HCT116 (cell line): ENCODE measurements at regions not wholly inside any gene's neighbourhood (a gene's known extent, or its start where the extent isn't known, plus 50 kb on each side); places are given as distances from the start of the nearest gene placed in this dataset.

Source experiments
- CEBPB ChIP-seq: IDR thresholded peaks from 2 replicates; pipeline ENCODE4 v1.6.1; 2012; ENCODE audit warnings: low read depth
- EZH2 ChIP-seq: fragments of 200-600 bp; sonication (generic); IDR thresholded peaks from 2 replicates; pipeline ENCODE4 v1.6.1; 2017; ENCODE audit warnings: antibody characterized with exemption, mixed run types
- EZH2phosphoT487 ChIP-seq: fragments of 200-600 bp; IDR thresholded peaks from 2 replicates; pipeline ENCODE4 v1.6.1; 2018; ENCODE audit warnings: antibody characterized with exemption, borderline replicate concordance
- POLR2A ChIP-seq: IDR thresholded peaks from 2 replicates; pipeline ENCODE4 v1.7.0; 2011; ENCODE audit warnings: borderline replicate concordance; ENCODE audit not compliant: insufficient read depth, insufficient read length; ENCODE audit errors: extremely low read depth
- POLR2AphosphoS5 ChIP-seq: IDR thresholded peaks from 2 replicates; pipeline ENCODE4 v1.6.1; 2011; ENCODE audit warnings: mild to moderate bottlenecking, low read depth, low read length, moderate library complexity
- RAD21 ChIP-seq: IDR thresholded peaks from 2 replicates; pipeline ENCODE4 v1.6.1; 2012; ENCODE audit warnings: low read depth, mild to moderate bottlenecking
- ZNF274 ChIP-seq: fragments of 200-500 bp; sonication (Bioruptor generic); IDR thresholded peaks from 2 replicates; pipeline ENCODE4 v1.6.1; 2014; ENCODE audit warnings: mild to moderate bottlenecking, low read depth, low read length, inconsistent platforms
- TF ChIP-seq, protein P1 (sequence below), 3 experiments: fragments of 200-600 bp in 1 of 3; sonication (generic) in 1 of 3; IDR thresholded peaks in 2 of 3; conservative IDR thresholded peaks in 1 of 3; 2 replicates each; pipeline ENCODE4 v1.5.1; 2012 to 2017; ENCODE audit warnings: low read depth in 2 of 3, low read length in 2 of 3, antibody characterized with exemption in 1 of 3, borderline replicate concordance in 1 of 3, control low read depth in 1 of 3, mild to moderate bottlenecking in 1 of 3, mixed read lengths in 1 of 3, mixed run types in 1 of 3, moderate library complexity in 1 of 3; ENCODE audit not compliant: insufficient read depth in 1 of 3

DNA sequence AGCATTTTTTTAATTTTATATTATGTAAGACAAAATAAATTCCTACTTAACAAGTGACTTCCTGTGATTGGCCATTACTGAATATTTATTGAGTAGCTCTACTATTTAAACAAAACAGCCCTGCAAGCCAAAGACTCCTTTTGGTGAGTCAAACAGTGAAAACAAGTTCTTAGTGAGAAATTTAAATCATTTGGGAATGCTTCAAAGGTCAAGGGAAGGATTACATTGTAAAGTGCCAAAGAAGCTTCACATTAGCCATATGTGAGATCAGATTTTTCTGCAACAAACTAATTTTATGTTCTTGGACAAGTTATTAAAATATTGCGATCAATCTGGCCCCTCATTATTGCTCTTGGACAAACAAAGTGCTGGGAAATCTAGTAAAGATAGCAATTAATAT is 795.4 kb upstream of the MGAT4C start:
- TF ChIP-seq RAD21 (no peak), POLR2A (no peak), EZH2phosphoT487 (no peak), CEBPB (no peak), EZH2 (no peak), POLR2AphosphoS5 (no peak), ZNF274 (no peak)
- TF ChIP-seq, protein P1, sequence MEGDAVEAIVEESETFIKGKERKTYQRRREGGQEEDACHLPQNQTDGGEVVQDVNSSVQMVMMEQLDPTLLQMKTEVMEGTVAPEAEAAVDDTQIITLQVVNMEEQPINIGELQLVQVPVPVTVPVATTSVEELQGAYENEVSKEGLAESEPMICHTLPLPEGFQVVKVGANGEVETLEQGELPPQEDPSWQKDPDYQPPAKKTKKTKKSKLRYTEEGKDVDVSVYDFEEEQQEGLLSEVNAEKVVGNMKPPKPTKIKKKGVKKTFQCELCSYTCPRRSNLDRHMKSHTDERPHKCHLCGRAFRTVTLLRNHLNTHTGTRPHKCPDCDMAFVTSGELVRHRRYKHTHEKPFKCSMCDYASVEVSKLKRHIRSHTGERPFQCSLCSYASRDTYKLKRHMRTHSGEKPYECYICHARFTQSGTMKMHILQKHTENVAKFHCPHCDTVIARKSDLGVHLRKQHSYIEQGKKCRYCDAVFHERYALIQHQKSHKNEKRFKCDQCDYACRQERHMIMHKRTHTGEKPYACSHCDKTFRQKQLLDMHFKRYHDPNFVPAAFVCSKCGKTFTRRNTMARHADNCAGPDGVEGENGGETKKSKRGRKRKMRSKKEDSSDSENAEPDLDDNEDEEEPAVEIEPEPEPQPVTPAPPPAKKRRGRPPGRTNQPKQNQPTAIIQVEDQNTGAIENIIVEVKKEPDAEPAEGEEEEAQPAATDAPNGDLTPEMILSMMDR (IDR thresholded peaks at IDR 0.05 in 2 of 3, conservative IDR thresholded peaks at IDR 0.05 in 1 of 3; ENCODE audit: borderline replicate concordance in 1 of 3, insufficient read depth in 1 of 3, low read depth in 2 of 3, low read length in 2 of 3), result no peak
